HG02981 (cell line): ENCODE measurements at regions not wholly inside any gene's neighbourhood (a gene's known extent, or its start where the extent isn't known, plus 50 kb on each side); places are given as distances from the start of the nearest gene placed in this dataset.

Experiments used
- ATAC-seq: cut with Tn5 transposase; IDR thresholded peaks from one replicate; pipeline ENCODE4 v1.9.1; 2021; ENCODE audit warnings: mild to moderate bottlenecking, moderate library complexity; ENCODE audit not compliant: unreplicated experiment

- ATAC-seq: no peak
Observed at GRCh38 chr4:180792541-180792940, 1450.7 kb upstream of the TENM3 start.

- no peak for ATAC-seq
Observed at GRCh38 chr4:180794333-180794732, 1448.9 kb upstream of the TENM3 start.

GRCh38 chr4:180798036-180798577, 1445.1 kb upstream of the TENM3 start:
- ATAC-seq: no peak

- no peak for ATAC-seq
Observed at GRCh38 chr4:180799798-180800197, 1443.4 kb upstream of the TENM3 start.

- ATAC-seq: no peak
Observed at GRCh38 chr4:180805101-180805500, 1438.1 kb upstream of the TENM3 start.

GRCh38 chr4:180808862-180809261, 1434.3 kb upstream of the TENM3 start:
- ATAC-seq: no peak

GRCh38 chr4:180809439-180809838, 1433.8 kb upstream of the TENM3 start:
- ATAC-seq: no peak

- ATAC-seq: no peak
Observed at GRCh38 chr4:180810581-180810980, 1432.6 kb upstream of the TENM3 start.

- ATAC-seq: no peak
Observed at GRCh38 chr4:180811556-180811955, 1431.6 kb upstream of the TENM3 start.

- no peak for ATAC-seq
Observed at GRCh38 chr4:180812783-180813182, 1430.4 kb upstream of the TENM3 start.

- ATAC-seq: no peak
Observed at GRCh38 chr4:180814875-180815417, 1428.3 kb upstream of the TENM3 start.

- ATAC-seq: no peak
Observed at GRCh38 chr4:180817529-180817928, 1425.7 kb upstream of the TENM3 start.

- ATAC-seq: no peak
Observed at GRCh38 chr4:180823108-180823507, 1420.1 kb upstream of the TENM3 start.

- ATAC-seq: no peak
Observed at GRCh38 chr4:180827232-180828009, 1415.8 kb upstream of the TENM3 start.

GRCh38 chr4:180828455-180829018, 1414.7 kb upstream of the TENM3 start:
- no peak for ATAC-seq

- no peak for ATAC-seq
Observed at GRCh38 chr4:180832073-180832472, 1411.1 kb upstream of the TENM3 start.

GRCh38 chr4:180840142-180840541, 1403.1 kb upstream of the TENM3 start:
- ATAC-seq: no peak

- no peak for ATAC-seq
Observed at GRCh38 chr4:180850318-180850940, 1392.8 kb upstream of the TENM3 start.

- ATAC-seq: no peak
Observed at GRCh38 chr4:180852738-180853137, 1390.5 kb upstream of the TENM3 start.

- no peak for ATAC-seq
Observed at GRCh38 chr4:180855184-180855583, 1388.0 kb upstream of the TENM3 start.

- no peak for ATAC-seq
Observed at GRCh38 chr4:180860089-180860720, 1383.0 kb upstream of the TENM3 start.
